ENCODE measurements at regions not wholly inside any gene's neighbourhood (a gene's known extent, or its start where the extent isn't known, plus 50 kb on each side); places are given as distances from the start of the nearest gene placed in this dataset.
"Not testable (repeated sequence)": the region's sequence is repeated elsewhere in the genome, so short reads cannot be mapped to it uniquely, and the experiment has no call there.

DNA sequence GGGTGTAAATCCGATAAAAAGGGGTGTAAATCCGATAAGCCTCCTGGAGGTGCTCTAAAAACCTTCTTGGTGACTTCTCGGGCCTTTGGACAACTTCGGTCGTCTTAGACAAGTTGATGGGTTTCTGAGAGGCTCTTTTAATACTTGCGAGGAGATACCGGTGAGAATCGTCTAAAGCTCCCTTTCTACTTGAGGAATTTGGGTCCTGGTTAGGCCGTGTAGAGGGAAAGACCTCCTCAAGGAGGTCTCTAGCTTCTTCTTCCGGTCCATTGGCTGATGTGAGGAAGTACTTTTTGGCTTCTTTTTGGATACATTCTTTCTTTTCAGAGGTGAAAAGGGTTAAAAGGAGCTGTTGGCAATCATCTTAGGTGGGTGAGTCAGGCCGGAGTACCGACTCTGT lies 128.5 kb downstream of the ART5 start:
- not testable (repeated sequence) for DNase-seq

- DNase-seq: not testable (repeated sequence)
Measured at GRCh38 chr11:3512751-3513150, 129.0 kb downstream of the ART5 start.

GRCh38 chr11:3512133-3512703 lies 129.6 kb downstream of the ART5 start:
- not testable (repeated sequence) for DNase-seq

DNA sequence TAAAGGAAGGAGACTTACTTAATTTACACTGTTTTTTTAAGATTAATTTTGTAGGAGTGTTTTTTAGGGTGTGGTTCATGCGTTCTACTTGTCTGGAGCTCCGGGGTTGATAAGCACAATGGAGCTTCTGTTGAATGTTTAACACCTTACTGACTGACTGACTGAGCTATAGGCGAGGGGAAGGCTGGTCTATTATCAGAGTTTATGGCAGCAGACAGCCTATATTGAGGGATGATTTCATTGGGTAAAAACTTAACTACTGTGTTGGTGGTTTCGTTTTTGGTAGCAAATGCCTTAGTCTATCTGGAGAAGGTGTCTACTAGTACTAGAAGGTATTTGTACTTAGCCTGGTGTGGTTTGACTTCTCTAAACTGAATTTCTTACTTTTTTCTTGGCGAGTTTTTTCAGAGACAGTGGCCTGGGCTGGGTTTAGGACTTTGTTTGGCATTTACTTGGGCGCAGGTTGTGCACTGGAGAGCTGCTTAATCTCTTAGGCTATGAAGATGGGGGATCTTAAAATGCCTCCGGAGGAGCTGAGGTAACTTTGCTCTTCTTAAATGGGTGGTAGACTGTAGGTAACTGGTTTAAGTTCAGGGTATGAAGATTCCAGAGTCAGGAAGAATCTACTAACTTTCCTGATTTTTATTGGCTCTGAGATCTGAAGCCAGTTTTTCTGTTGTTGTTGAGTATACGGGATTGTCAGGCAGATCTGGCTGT lies 130.2 kb downstream of the ART5 start:
- not testable (repeated sequence) for DNase-seq

DNA sequence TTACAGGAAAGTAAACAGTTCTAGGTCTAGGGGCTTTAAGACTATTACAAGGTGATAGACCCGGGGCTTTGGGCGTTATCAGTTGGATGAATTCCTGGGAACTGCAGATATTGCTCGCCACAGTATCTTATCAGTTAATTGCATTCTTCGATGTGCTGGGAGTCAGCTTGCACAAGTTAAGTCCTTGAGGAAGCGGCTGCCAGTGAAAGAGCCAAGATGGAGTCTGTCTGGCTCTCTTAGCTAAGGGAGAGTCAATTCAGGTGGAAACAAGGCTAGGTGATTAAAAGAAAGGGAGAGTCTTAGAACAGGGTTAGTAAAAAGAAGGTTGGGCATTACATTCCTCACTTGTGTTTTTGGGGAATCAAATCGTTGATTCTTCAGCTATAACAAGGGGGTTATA lies 130.6 kb upstream of the ZNF195 start:
- not testable (repeated sequence) for DNase-seq

DNA sequence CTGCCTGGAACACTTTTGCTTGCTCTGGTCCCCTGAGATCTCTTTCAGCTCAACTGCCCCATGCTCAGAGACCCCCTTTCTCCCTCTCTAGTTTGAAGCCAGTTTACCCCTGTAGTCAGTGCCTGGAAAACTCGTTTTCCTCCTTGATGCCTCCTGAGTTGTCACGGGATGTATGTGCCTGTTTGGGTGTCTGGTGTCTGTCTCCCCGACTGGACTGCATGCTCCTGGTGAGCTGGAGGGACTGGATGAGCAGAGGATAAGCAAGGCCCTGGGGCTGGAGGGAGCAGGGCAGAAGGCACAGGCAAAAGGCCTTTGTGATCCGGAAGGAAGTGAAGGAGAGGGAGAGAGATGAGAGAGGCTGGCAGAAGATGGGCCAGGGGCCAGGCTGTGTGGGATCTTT lies 120.3 kb upstream of the ZNF195 start:
- DNase-seq: not testable (repeated sequence)

DNA sequence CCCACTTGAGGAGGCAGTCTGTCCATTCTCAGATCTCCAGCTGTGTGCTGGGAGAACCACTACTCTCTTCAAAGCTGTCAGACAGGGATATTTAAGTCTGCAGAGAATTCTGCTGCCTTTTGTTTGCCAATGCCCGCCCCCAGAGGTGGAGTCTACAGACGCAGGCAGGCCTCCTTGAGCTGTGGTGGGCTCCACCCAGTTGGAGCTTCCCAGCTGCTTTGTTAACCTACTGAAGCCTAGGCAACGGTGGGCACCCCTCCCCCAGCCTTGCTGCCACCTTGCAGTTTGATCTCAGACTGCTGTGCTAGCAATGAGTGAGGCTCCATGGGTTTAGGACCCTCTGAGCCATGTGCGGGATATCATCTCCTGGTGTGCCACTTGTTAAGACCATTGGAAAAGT lies 119.4 kb upstream of the ZNF195 start:
- not testable (repeated sequence) for DNase-seq

GRCh38 chr11:3493152-3493551 lies 114.2 kb upstream of the ZNF195 start:
- not testable (repeated sequence) for DNase-seq

GRCh38 chr11:3488003-3488402 lies 109.1 kb upstream of the ZNF195 start:
- not testable (repeated sequence) for DNase-seq

- DNase-seq: not testable (repeated sequence)
Measured at GRCh38 chr11:3485737-3486136, 106.8 kb upstream of the ZNF195 start.

GRCh38 chr11:3476937-3477885 lies 98.3 kb upstream of the ZNF195 start:
- DNase-seq: not testable (repeated sequence)

DNA sequence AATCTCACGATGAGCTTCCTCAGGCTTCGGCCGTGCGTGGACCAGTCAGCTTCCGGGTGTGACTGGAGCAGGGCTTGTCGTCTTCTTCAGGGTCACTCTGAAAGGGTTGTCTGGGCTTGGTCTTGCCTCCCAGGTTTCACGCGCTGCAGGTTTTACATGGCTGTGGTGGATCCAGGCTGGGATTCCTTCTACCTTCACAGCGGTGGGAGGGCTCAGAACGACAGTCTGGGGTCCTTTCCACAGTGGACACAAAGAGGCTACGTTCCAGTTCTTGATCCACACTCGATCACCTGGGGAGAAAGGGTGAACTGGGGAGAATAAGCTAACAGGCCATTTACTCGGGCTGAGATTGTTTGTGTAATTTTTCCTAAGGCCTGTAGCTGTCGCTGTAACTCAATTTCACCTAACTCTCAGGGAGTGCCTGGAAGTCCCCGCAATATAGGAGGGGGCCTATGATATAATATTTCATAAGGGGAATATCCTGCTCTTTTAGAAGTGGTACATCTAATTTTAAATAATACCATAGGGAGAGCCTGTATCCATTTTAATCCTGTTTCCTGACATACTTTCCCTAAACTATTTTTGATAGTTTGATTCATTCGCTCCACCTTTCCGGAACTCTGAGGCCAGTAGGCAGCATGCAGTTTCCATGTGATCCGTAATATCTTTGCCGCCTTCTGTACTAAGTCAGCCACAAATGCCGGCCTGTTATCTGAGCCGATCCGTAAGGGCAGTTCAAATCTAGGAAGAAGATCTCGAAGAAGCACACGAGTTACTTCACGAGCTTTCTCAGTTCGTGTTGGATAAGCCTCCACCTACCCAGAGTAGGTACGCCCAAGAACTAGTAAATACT lies 97.4 kb upstream of the ZNF195 start:
- DNase-seq: not testable (repeated sequence)

GRCh38 chr11:3468963-3469362 lies 90.0 kb upstream of the ZNF195 start:
- not testable (repeated sequence) for DNase-seq

DNA sequence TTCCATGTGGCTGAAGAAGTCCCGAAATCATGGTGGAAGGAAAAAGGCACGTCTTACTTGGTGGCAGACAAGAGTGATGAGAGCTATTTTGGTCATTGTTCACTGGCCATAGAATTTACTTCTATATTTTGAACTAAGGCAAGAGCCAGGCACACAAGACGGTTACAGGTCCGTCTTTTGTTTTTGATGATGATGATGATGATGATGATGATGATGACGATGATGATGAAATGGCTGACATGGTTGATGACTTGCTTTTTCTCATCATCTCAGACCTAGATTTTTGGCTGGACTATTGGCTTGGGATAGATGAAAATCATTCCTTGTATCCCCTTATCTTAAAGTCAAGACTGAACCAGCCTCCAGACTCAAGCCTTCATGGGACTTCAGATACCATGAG lies 88.7 kb upstream of the ZNF195 start:
- DNase-seq: not testable (repeated sequence)

DNA sequence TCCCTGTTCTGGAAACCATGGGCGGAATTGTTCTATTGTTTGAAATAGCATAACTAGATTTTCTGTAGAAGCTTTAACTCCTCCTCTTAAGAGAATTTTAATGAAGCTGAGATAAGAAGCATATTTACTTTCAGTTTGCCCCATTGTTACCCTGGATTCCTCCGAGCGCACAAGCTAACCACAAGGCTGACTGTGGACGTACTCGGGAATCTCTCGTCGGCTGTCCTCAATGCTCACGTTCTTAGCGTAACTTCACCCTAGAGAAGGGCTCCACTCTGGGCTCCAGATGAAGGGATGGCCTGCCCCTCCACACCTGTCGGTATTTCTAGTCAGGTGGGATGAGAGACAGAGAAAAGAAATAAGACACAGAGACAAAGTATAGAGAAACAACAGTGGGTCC lies 76.7 kb upstream of the ZNF195 start:
- DNase-seq: not testable (repeated sequence)

DNA sequence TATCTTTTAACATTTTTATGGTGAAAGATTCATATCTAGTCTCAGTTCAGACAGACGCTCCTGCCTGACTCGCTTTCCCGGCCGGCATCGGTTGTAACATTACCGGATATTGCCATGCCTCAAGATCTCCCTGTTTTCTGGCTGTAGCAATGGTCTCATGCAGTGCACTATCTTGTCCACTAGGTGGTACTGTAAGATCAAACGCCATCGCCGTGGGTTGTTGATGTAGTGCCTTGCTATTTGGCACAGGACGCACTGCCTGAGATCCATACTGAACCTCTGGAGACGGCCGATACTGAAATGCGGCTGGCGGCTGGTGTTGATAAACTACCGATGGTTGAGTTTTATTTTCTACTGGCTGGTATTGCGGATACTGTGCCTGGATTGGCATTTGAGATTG lies 75.9 kb upstream of the ZNF195 start:
- peak; percentile 31 for DNase-seq

- DNase-seq: not testable (repeated sequence)
Measured at GRCh38 chr11:3453596-3454256, 74.8 kb upstream of the ZNF195 start.

DNA sequence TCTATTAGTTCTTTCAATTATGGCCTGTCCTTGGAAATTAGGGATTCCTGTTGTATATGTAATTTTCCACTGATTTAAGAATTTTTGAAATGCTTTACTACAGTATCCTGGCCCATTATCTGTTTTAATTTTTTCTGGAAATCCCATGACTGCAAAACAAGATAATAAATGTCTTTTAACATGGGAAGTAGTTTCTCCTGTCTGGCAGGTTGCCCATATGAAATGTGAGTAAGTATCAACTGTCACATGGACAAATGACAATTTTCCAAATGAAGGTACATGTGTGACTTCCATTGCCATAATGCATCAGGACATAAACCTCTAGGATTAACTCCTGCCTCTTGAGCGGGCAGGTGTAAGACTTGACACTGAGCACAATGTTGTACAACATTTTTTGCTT lies 71.9 kb upstream of the ZNF195 start:
- DNase-seq: not testable (repeated sequence)

DNA sequence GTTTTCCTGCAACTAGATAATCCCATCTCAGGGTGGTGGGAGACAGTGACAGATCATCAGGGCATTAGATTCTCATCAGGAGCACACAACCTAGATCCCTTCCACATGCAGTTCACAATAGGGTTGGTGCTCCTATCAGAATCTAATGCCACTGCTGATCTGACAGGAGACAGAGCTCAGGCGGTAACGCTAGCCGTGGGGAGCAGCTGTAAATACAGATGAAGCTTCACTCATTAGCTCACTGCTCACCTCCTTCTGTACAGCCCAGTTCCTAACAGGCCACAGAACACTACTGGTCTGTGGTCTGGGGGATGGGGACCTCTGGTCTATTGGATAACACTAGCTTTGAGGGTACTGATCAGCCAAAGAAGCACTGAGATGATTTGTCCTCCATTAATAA lies 66.6 kb upstream of the ZNF195 start:
- DNase-seq: not testable (repeated sequence)

- DNase-seq: not testable (repeated sequence)
Measured at GRCh38 chr11:3444420-3444744, 65.4 kb upstream of the ZNF195 start.

GRCh38 chr11:3443700-3444419 lies 64.9 kb upstream of the ZNF195 start:
- not testable (repeated sequence) for DNase-seq
